Right atrium auricular region (tissue), 2 donors: ENCODE measurements at regions not wholly inside any gene's neighbourhood (a gene's known extent, or its start where the extent isn't known, plus 50 kb on each side); places are given as distances from the start of the nearest gene placed in this dataset.

ENCODE experiments used
- DNase-seq: peaks from one replicate; pipeline ENCODE4 v3.0.0-alpha.2; 2019; ENCODE audit warnings: low spot score
- H3K27ac ChIP-seq, 2 donors: fragments of 200-600 bp; sonication (generic); 1 replicate in 1 of 2; 2 replicates in 1 of 2; pipeline ENCODE4 v1.5.1; 2016 to 2019
- H3K27me3 ChIP-seq, 2 donors: fragments of 200-600 bp; sonication (generic); one replicate each; pipeline versions ENCODE4 v1.5.1 to v1.6.0; 2017 to 2019
- H3K36me3 ChIP-seq: fragments of 200-600 bp; sonication (generic); one replicate; pipeline ENCODE4 v1.5.1; 2016
- H3K4me1 ChIP-seq, 2 donors: fragments of 200-600 bp; sonication (generic); one replicate each; pipeline versions ENCODE4 v1.5.1 to v1.6.0; 2017 to 2019
- H3K4me3 ChIP-seq, 2 donors: fragments of 200-600 bp; sonication (generic); 1 replicate in 1 of 2; 2 replicates in 1 of 2; pipeline ENCODE4 v1.5.1; 2017 to 2019; ENCODE audit warnings: mild to moderate bottlenecking in 1 of 2, moderate library complexity in 1 of 2
- H3K9me3 ChIP-seq, 2 donors: fragments of 200-600 bp; sonication (generic); one replicate each; pipeline ENCODE4 v1.5.1; 2019
- TF ChIP-seq, protein P1 (sequence below), 2 donors: fragments of 200-600 bp; sonication (generic); IDR thresholded peaks; one replicate each; pipeline ENCODE4 v1.5.1; 2019; ENCODE audit warnings: antibody characterized with exemption in 2 of 2

GRCh38 chr14:103220134-103220981 is 97.1 kb downstream of the TNFAIP2 start:
- TF ChIP-seq, protein P1, sequence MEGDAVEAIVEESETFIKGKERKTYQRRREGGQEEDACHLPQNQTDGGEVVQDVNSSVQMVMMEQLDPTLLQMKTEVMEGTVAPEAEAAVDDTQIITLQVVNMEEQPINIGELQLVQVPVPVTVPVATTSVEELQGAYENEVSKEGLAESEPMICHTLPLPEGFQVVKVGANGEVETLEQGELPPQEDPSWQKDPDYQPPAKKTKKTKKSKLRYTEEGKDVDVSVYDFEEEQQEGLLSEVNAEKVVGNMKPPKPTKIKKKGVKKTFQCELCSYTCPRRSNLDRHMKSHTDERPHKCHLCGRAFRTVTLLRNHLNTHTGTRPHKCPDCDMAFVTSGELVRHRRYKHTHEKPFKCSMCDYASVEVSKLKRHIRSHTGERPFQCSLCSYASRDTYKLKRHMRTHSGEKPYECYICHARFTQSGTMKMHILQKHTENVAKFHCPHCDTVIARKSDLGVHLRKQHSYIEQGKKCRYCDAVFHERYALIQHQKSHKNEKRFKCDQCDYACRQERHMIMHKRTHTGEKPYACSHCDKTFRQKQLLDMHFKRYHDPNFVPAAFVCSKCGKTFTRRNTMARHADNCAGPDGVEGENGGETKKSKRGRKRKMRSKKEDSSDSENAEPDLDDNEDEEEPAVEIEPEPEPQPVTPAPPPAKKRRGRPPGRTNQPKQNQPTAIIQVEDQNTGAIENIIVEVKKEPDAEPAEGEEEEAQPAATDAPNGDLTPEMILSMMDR (IDR thresholded peaks at IDR 0.05), result no peak
- Histone ChIP-seq H3K27ac (no peak overlapping the region), H3K4me3 (peak overlapping the region; percentile 2 to 44), H3K27me3 (no peaks in the 10 kb centered on the region), H3K36me3 (no peaks in the 10 kb centered on the region), H3K9me3 (peaks cover 0 to 8% of the 10 kb centered on the region in 2 donors), H3K4me1 (peaks cover 0 to 13% of the 10 kb centered on the region in 2 donors)
- DNase-seq, result no peak

DNA sequence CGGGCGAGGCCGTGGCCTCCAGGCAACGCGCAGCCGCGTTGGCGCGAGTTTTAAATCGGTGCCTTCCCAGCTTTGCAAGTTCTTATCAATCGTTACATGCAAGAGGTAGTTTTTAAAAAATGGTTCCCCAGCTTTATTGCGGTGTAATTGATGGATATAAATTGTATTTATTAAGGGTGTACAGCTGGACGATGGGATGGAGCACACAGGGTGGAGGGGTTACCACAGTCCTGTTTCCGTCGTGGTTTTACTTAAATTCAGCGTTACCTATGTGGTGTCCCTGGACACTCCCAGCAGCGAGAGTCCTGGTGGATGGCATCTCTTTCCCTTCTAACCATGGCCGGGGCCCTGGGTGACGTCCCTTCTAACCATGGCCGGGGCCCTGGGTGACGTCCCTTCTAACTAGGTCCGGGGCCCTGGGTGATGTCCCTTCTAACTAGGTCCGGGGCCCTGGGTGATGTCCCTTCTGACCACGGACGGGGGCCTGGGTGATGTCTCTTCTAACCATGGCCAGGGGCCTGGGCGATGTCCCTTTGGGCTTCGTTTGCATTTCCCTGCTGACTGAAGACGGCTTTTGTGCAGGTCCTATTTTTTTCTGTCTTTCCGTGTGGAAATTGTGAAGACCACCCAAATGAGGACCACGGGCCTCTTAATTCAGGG is 97.9 kb downstream of the TNFAIP2 start:
- H3K9me3 ChIP-seq, result peaks cover 0 to 8% of the 10 kb centered on the region in 2 donors
- H3K36me3 ChIP-seq, result no peaks in the 10 kb centered on the region
- H3K4me1 ChIP-seq, result peaks cover 0 to 13% of the 10 kb centered on the region in 2 donors
- H3K27me3 ChIP-seq, result no peaks in the 10 kb centered on the region
- peak overlapping the region; percentile 2 to 44 for H3K4me3 ChIP-seq
- TF ChIP-seq, protein P1 (IDR thresholded peaks at IDR 0.05), result no peak
- no peak for DNase-seq
- H3K27ac ChIP-seq, result no peak overlapping the region

- Histone ChIP-seq H3K9me3 (peaks cover 0 to 8% of the 10 kb centered on the region in 2 donors), H3K4me1 (peaks cover 0 to 13% of the 10 kb centered on the region in 2 donors), H3K27ac (no peak overlapping the region), H3K27me3 (no peaks in the 10 kb centered on the region), H3K36me3 (no peaks in the 10 kb centered on the region), H3K4me3 (no peak overlapping the region)
- DNase-seq, result no peak
- TF ChIP-seq, protein P1 (IDR thresholded peaks at IDR 0.05), result no peak
These were observed 98.6 kb downstream of the TNFAIP2 start for GRCh38 chr14:103221781-103222358.

- no peak for DNase-seq
- Histone ChIP-seq H3K4me3 (no peak overlapping the region), H3K27ac (no peak overlapping the region), H3K4me1 (peaks cover 0 to 13% of the 10 kb centered on the region in 2 donors), H3K9me3 (no peaks in the 10 kb centered on the region), H3K36me3 (no peaks in the 10 kb centered on the region), H3K27me3 (no peaks in the 10 kb centered on the region)
- TF ChIP-seq, protein P1 (IDR thresholded peaks at IDR 0.05), result no peak
These were observed 100.6 kb downstream of the TNFAIP2 start for GRCh38 chr14:103223818-103224352.

DNA sequence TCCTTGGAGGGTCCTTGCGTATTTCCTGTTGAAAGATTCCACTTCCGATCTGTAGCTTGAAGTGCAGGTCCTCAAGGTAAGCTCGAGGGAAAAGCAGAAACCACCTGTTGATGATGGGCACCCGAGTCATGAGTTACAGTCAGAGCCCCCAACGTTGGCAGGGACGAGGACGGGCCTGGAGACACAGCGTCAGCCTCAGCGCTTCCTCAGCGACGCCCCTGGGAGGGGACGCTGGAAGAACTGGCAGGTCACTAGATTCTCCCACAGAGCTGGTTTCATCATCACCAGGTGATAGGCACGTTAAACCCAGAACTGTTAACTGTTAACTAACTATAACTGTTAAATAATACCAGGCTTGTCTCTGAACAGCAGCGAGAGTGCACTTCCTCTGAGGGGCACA is 101.8 kb downstream of the TNFAIP2 start:
- Histone ChIP-seq H3K36me3 (no peaks in the 10 kb centered on the region), H3K4me1 (peaks cover 0 to 12% of the 10 kb centered on the region in 2 donors), H3K27me3 (no peaks in the 10 kb centered on the region), H3K27ac (no peak overlapping the region), H3K9me3 (no peaks in the 10 kb centered on the region), H3K4me3 (no peak overlapping the region)
- no peak for DNase-seq
- TF ChIP-seq, protein P1 (IDR thresholded peaks at IDR 0.05), result no peak
